ENCODE measurements at regions not wholly inside any gene's neighbourhood (a gene's known extent, or its start where the extent isn't known, plus 50 kb on each side); places are given as distances from the start of the nearest gene placed in this dataset.

- no peak overlapping the region for H3K4me3 ChIP-seq
- intact Hi-C loops (cut with DNase I): no loop called here
- H3K27me3 ChIP-seq: no peaks in the 10 kb centered on the region
- H3K27ac ChIP-seq: no peak overlapping the region
- no peaks in the 10 kb centered on the region for H3K36me3 ChIP-seq
- no peak for DNase-seq
- no peak for TF ChIP-seq POLR2AphosphoS5 (IDR thresholded peaks at IDR 0.05)
- TF ChIP-seq POLR2A (IDR thresholded peaks at IDR 0.05): no peak
- TF ChIP-seq, protein P1, sequence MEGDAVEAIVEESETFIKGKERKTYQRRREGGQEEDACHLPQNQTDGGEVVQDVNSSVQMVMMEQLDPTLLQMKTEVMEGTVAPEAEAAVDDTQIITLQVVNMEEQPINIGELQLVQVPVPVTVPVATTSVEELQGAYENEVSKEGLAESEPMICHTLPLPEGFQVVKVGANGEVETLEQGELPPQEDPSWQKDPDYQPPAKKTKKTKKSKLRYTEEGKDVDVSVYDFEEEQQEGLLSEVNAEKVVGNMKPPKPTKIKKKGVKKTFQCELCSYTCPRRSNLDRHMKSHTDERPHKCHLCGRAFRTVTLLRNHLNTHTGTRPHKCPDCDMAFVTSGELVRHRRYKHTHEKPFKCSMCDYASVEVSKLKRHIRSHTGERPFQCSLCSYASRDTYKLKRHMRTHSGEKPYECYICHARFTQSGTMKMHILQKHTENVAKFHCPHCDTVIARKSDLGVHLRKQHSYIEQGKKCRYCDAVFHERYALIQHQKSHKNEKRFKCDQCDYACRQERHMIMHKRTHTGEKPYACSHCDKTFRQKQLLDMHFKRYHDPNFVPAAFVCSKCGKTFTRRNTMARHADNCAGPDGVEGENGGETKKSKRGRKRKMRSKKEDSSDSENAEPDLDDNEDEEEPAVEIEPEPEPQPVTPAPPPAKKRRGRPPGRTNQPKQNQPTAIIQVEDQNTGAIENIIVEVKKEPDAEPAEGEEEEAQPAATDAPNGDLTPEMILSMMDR (IDR thresholded peaks at IDR 0.05): no peak
- no peak for TF ChIP-seq EP300 (IDR thresholded peaks at IDR 0.05)
- no peaks in the 10 kb centered on the region for H3K4me1 ChIP-seq
- WGBS, 2 donors: 54 to 70% methylated on average over 1 of the region's 1 CpG
- H3K9me3 ChIP-seq: no peaks in the 10 kb centered on the region
Observed at GRCh38 chr1:170377896-170378634, 153.9 kb upstream of the GORAB start.

- Histone ChIP-seq H3K36me3 (no peaks in the 10 kb centered on the region), H3K9me3 (no peaks in the 10 kb centered on the region), H3K4me3 (no peak overlapping the region), H3K27ac (no peak overlapping the region), H3K4me1 (no peaks in the 10 kb centered on the region), H3K27me3 (no peaks in the 10 kb centered on the region)
- WGBS, 2 donors: 91 to 93% methylated on average over 2 of the region's 2 CpGs
- no peak for TF ChIP-seq POLR2A (IDR thresholded peaks at IDR 0.05)
- no peak for TF ChIP-seq POLR2AphosphoS5 (IDR thresholded peaks at IDR 0.05)
- TF ChIP-seq, protein P1 (IDR thresholded peaks at IDR 0.05): no peak
- no peak for TF ChIP-seq EP300 (IDR thresholded peaks at IDR 0.05)
- no peak for DNase-seq
- intact Hi-C loops (cut with DNase I): no loop called here
Observed at GRCh38 chr1:170385750-170386149, 146.2 kb upstream of the GORAB start.

DNA sequence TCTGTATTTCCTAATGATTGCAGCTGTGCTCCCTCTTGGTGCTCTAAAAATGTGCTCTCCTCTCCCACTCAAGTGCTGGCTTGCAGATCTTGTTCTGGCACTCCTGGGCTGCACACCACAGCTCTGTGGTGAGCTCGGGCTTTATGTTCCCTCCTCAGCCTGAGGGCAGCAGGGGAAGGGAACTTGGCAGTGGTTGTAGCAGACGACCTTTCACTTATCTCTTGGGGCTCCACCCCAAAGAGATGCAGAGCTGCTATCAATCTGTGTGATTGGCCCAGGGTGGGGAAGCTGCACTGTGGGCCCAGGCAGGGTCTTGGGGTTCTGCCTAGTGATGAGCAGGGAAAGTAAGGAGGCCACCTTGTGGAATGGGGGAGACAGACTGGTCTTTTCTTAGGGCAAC lies 143.5 kb upstream of the GORAB start:
- no peak overlapping the region for H3K27ac ChIP-seq
- intact Hi-C loops (cut with DNase I): no loop called here
- DNase-seq: no peak
- no peak for TF ChIP-seq EP300 (IDR thresholded peaks at IDR 0.05)
- TF ChIP-seq POLR2A (IDR thresholded peaks at IDR 0.05): no peak
- TF ChIP-seq, protein P1 (IDR thresholded peaks at IDR 0.05): no peak
- no peak for TF ChIP-seq POLR2AphosphoS5 (IDR thresholded peaks at IDR 0.05)
- no peaks in the 10 kb centered on the region for H3K27me3 ChIP-seq
- no peaks in the 10 kb centered on the region for H3K36me3 ChIP-seq
- no peaks in the 10 kb centered on the region for H3K9me3 ChIP-seq
- H3K4me1 ChIP-seq: no peaks in the 10 kb centered on the region
- no peak overlapping the region for H3K4me3 ChIP-seq
- 32 to 58% methylated on average over 2 of the region's 2 CpGs for WGBS, 2 donors

GRCh38 chr1:170395149-170395548 lies 136.8 kb upstream of the GORAB start:
- Histone ChIP-seq H3K27ac (no peak overlapping the region), H3K4me3 (no peak overlapping the region), H3K27me3 (no peaks in the 10 kb centered on the region), H3K36me3 (no peaks in the 10 kb centered on the region), H3K9me3 (no peaks in the 10 kb centered on the region), H3K4me1 (no peaks in the 10 kb centered on the region)
- 94 to 95% methylated on average over 2 of the region's 2 CpGs for WGBS, 2 donors
- TF ChIP-seq, protein P1 (IDR thresholded peaks at IDR 0.05): no peak
- TF ChIP-seq POLR2AphosphoS5 (IDR thresholded peaks at IDR 0.05) (no peak), POLR2A (IDR thresholded peaks at IDR 0.05) (no peak), EP300 (IDR thresholded peaks at IDR 0.05) (no peak)
- DNase-seq: no peak
- intact Hi-C loops (cut with DNase I): no loop called here

DNA sequence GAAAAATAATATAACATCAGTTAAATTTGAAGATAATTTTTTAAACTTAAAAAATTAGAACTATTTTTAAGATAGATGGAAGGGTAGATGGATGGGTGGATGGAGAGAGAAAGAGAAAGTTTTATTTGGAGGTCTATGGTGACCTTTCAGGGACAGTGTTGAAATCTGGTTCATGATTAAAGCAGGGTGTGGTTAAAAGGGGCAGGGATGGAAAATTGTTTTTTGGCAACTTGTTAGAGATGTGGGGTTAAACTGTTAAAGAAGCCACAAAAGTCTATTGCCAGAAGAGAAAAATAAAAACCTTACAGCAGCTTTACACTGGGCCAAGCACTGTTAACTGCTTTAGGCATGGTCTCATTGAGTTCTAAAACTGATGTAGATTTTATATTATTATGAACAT lies 134.9 kb upstream of the GORAB start:
- Histone ChIP-seq H3K4me3 (no peak overlapping the region), H3K27me3 (no peaks in the 10 kb centered on the region), H3K27ac (no peak overlapping the region), H3K36me3 (no peaks in the 10 kb centered on the region), H3K9me3 (no peaks in the 10 kb centered on the region), H3K4me1 (no peaks in the 10 kb centered on the region)
- TF ChIP-seq EP300 (IDR thresholded peaks at IDR 0.05) (no peak), POLR2AphosphoS5 (IDR thresholded peaks at IDR 0.05) (no peak), POLR2A (IDR thresholded peaks at IDR 0.05) (no peak)
- TF ChIP-seq, protein P1 (IDR thresholded peaks at IDR 0.05): no peak
- DNase-seq: no peak
- intact Hi-C loops (cut with DNase I): no loop called here
